WTC11 (cell line): ENCODE measurements at regions not wholly inside any gene's neighbourhood (a gene's known extent, or its start where the extent isn't known, plus 50 kb on each side); places are given as distances from the start of the nearest gene placed in this dataset.

ENCODE experiments used
- ATAC-seq: fragments of 200-7000 bp; cut with Tn5 transposase; 2 replicates; pipeline ENCODE4 v1.10.0; 2021; ENCODE audit warnings: mild to moderate bottlenecking, moderate library complexity
- CTCF ChIA-PET: fragments of 300-600 bp; sonication (Branson Sonifier 250); formaldehyde crosslinking; loops from one replicate; lab custom pipeline; 2021; ENCODE audit warnings: antibody characterized with exemption; lab: Charles Lee
- POLR2A ChIA-PET: fragments of 350-600 bp; sonication (Branson Sonifier 250); formaldehyde crosslinking; loops from one replicate; lab custom pipeline; 2021; ENCODE audit warnings: antibody characterized with exemption; lab: Charles Lee
- DNase-seq: peaks from one replicate; pipeline ENCODE4 v3.0.0; 2021; ENCODE audit warnings: low spot score
- H3K27ac Mint-ChIP-seq: 2 replicates; pipeline ENCODE4 v1.8.0; 2021; ENCODE audit warnings: mixed read lengths
- H3K27me3 Mint-ChIP-seq: 2 replicates; pipeline ENCODE4 v1.8.0; 2021; ENCODE audit warnings: low read depth, mild to moderate bottlenecking, moderate library complexity, mixed read lengths
- H3K36me3 Mint-ChIP-seq: 2 replicates; pipeline ENCODE4 v1.8.0; 2021; ENCODE audit warnings: mixed read lengths
- H3K4me1 Mint-ChIP-seq: 2 replicates; pipeline ENCODE4 v1.8.0; 2022; ENCODE audit warnings: mixed read lengths
- H3K4me3 Mint-ChIP-seq: 2 replicates; pipeline ENCODE4 v1.8.0; 2021; ENCODE audit warnings: mild to moderate bottlenecking, moderate library complexity, mixed read lengths
- H3K9me3 Mint-ChIP-seq: 2 replicates; pipeline ENCODE4 v1.8.0; 2021; ENCODE audit warnings: mixed read lengths
- AR ChIP-seq: fragments of 250-450 bp; sonication (Bioruptor Pico); IDR thresholded peaks from 2 replicates; pipeline ENCODE4 v1.9.0; 2021; ENCODE audit warnings: mild to moderate bottlenecking
- ATF6 ChIP-seq: sonication (generic); formaldehyde crosslinking; IDR thresholded peaks from 2 replicates; pipeline ENCODE4 v1.8.1; 2023; ENCODE audit warnings: mild to moderate bottlenecking, missing genetic modification reagents
- CDX4 ChIP-seq: fragments of 250-450 bp; sonication (Bioruptor Pico); IDR thresholded peaks from 2 replicates; pipeline ENCODE4 v1.9.0; 2021; ENCODE audit warnings: moderate library complexity, mild to moderate bottlenecking, inconsistent platforms, borderline replicate concordance
- ELF4 ChIP-seq: sonication (generic); formaldehyde crosslinking; IDR thresholded peaks from 2 replicates; pipeline ENCODE4 v1.8.1; 2022; ENCODE audit warnings: low read depth, mild to moderate bottlenecking, moderate library complexity, missing genetic modification reagents
- ERG ChIP-seq: fragments of 250-450 bp; sonication (Bioruptor Pico); IDR thresholded peaks from 2 replicates; pipeline ENCODE4 v1.8.0; 2021; ENCODE audit warnings: mild to moderate bottlenecking
- FOXJ3 ChIP-seq: sonication (generic); formaldehyde crosslinking; IDR thresholded peaks from 2 replicates; pipeline ENCODE4 v1.9.0; 2021; ENCODE audit warnings: missing genetic modification reagents, mild to moderate bottlenecking, borderline replicate concordance
- GRHL2 ChIP-seq: fragments of 250-450 bp; sonication (Bioruptor Pico); IDR thresholded peaks from 2 replicates; pipeline ENCODE4 v1.8.0; 2022; ENCODE audit warnings: mild to moderate bottlenecking, moderate library complexity; ENCODE audit not compliant: insufficient replicate concordance, severe bottlenecking
- MAX ChIP-seq: sonication (generic); formaldehyde crosslinking; IDR thresholded peaks from 2 replicates; pipeline ENCODE4 v1.8.0; 2022; ENCODE audit warnings: mild to moderate bottlenecking, missing genetic modification reagents
- MXD4 ChIP-seq: fragments of 250-450 bp; sonication (Bioruptor Pico); IDR thresholded peaks from 2 replicates; pipeline ENCODE4 v1.8.0; 2021; ENCODE audit warnings: mild to moderate bottlenecking, moderate library complexity, borderline replicate concordance
- NFE2L1 ChIP-seq: sonication (generic); formaldehyde crosslinking; IDR thresholded peaks from 2 replicates; pipeline ENCODE4 v1.8.1; 2023; ENCODE audit warnings: missing genetic modification reagents
- NR1H2 ChIP-seq: sonication (generic); formaldehyde crosslinking; IDR thresholded peaks from 2 replicates; pipeline ENCODE4 v1.9.0; 2021; ENCODE audit warnings: mild to moderate bottlenecking, moderate library complexity, missing genetic modification reagents
- NR2C2 ChIP-seq: sonication (generic); formaldehyde crosslinking; IDR thresholded peaks from 2 replicates; pipeline ENCODE4 v1.8.0; 2022; ENCODE audit warnings: mild to moderate bottlenecking, missing genetic modification reagents
- PRDM15 ChIP-seq: sonication (generic); formaldehyde crosslinking; IDR thresholded peaks from 2 replicates; pipeline ENCODE4 v1.8.0; 2022; ENCODE audit warnings: missing genetic modification reagents
- PREB ChIP-seq: sonication (generic); formaldehyde crosslinking; IDR thresholded peaks from 2 replicates; pipeline ENCODE4 v1.8.1; 2022; ENCODE audit warnings: mild to moderate bottlenecking, missing genetic modification reagents, moderate library complexity, borderline replicate concordance
- ZBTB43 ChIP-seq: sonication (generic); formaldehyde crosslinking; IDR thresholded peaks from 2 replicates; pipeline ENCODE4 v1.8.1; 2023; ENCODE audit warnings: mild to moderate bottlenecking, missing genetic modification reagents
- ZNF219 ChIP-seq: sonication (generic); formaldehyde crosslinking; IDR thresholded peaks from 2 replicates; pipeline ENCODE4 v1.8.0; 2023; ENCODE audit warnings: missing genetic modification reagents, mild to moderate bottlenecking, borderline replicate concordance
- ZNF281 ChIP-seq: sonication (generic); formaldehyde crosslinking; IDR thresholded peaks from 2 replicates; pipeline ENCODE4 v1.8.0; 2023; ENCODE audit warnings: mild to moderate bottlenecking, missing genetic modification reagents
- ZNF416 ChIP-seq: fragments of 250-450 bp; sonication (Bioruptor Pico); IDR thresholded peaks from 2 replicates; pipeline ENCODE4 v1.9.0; 2021; ENCODE audit warnings: mild to moderate bottlenecking, inconsistent platforms

- DNase-seq (no peak), ATAC-seq (no peak)
- no peaks in the 10 kb centered on the region for H3K36me3 Mint-ChIP-seq
- no peaks in the 10 kb centered on the region for H3K27me3 Mint-ChIP-seq
- H3K9me3 Mint-ChIP-seq: 0 out of 2 replicates have a peak, but pooled peaks cover 7% of the 10 kb centered on the region
- ChIA-PET POLR2A (interaction anchor here (0.5 kb wide), 1 partner anchor 54 kb away, joined by 3 read pairs; no protein-coding TSS in a partner anchor), CTCF (no interaction called here)
- H3K27ac Mint-ChIP-seq: no peak overlapping the region
- no peak overlapping the region for H3K4me3 Mint-ChIP-seq
- no peaks in the 10 kb centered on the region for H3K4me1 Mint-ChIP-seq
- TF ChIP-seq ZNF219 (CRISPR knock-in tag) (no peak), AR (CRISPR knock-in tag) (no peak), MAX (no peak), ZBTB43 (CRISPR knock-in tag) (no peak), GRHL2 (CRISPR knock-in tag) (no peak), NR2C2 (CRISPR knock-in tag) (no peak), ELF4 (CRISPR knock-in tag) (no peak), ZNF281 (CRISPR knock-in tag) (no peak), ATF6 (CRISPR knock-in tag) (no peak), PREB (CRISPR knock-in tag) (no peak), MXD4 (no peak), CDX4 (CRISPR knock-in tag) (no peak), NR1H2 (CRISPR knock-in tag) (no peak), ZNF416 (CRISPR knock-in tag) (no peak), ERG (CRISPR knock-in tag) (no peak), FOXJ3 (CRISPR knock-in tag) (no peak), PRDM15 (CRISPR knock-in tag) (no peak), NFE2L1 (CRISPR knock-in tag) (no peak)
Observed at GRCh38 chr1:104387716-104388508, 638.2 kb downstream of the AMY1C start.
